KG1 (cell line): ENCODE measurements at regions not wholly inside any gene's neighbourhood (a gene's known extent, or its start where the extent isn't known, plus 50 kb on each side); places are given as distances from the start of the nearest gene placed in this dataset.

Source experiments
- DNase-seq: peaks from one replicate; lab custom pipeline; 2025; lab: John Stamatoyannopoulos, UW

- DNase-seq = peak; percentile 26
Observed at GRCh38 chr5:60259730-60260129, 366.2 kb upstream of the PDE4D start.

- no peak for DNase-seq
Observed at GRCh38 chr5:60257596-60258271, 364.2 kb upstream of the PDE4D start.

DNA sequence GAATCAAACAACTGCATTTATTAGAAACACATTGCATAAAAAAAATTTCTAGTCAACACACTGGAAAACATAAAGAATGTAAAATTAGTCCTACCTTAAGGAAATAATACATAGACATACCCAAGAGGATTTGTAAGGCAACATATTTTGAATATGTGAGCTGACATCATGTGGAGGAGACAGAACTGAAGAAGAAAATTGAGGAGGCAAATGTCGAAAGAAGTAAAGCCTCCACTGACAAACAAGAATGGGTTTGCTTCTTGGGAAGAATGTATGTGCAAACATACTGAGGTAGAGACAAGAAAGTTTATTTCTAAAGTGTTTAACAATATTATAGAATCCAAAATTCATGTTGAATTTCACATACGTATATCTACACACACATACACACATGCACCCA lies 363.0 kb upstream of the PDE4D start:
- no peak for DNase-seq

DNA sequence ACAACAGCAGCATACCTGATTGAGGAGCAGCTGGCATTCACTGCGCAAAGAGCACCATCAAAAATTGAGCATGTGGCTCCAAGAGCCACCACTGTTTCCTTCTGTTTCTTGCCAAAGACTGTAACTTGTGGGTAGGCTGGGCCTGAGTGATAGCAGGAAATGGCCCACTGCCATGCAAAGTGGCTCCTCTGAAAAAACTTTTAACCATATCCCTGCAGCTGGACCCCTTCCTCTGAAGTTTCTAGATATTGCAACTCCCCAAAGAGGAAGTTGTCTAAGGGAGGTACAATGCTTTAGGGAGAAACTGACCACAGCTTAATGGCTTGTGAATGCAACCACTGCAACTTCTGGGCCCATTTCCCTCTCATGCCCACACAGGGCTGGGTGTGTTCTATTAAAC lies 355.4 kb upstream of the PDE4D start:
- peak; percentile 78 for DNase-seq

- DNase-seq = no peak
Observed at GRCh38 chr5:60243713-60244112, 350.2 kb upstream of the PDE4D start.

- no peak for DNase-seq
Observed at GRCh38 chr5:60232036-60232795, 338.7 kb upstream of the PDE4D start.

DNA sequence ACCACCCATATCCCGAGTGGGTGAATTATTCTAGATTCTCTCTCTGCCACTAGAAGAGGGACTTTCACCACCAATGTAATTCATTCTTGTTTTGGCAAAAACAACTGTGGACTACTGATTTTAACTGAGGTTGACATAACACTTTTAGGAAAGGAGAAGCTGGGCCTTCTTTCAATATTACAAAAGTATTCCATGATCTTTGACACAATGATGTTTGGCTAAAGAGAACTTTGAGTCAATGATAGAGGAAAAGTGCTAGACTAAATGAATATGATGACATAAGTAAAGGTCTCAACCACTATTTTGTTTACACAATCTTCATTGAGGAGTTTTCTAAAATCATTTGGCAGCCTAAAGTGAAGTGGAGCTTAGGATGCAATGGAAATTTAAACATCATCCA lies 336.9 kb upstream of the PDE4D start:
- no peak for DNase-seq

GRCh38 chr5:60229691-60230185 lies 336.2 kb upstream of the PDE4D start:
- DNase-seq = no peak

DNA sequence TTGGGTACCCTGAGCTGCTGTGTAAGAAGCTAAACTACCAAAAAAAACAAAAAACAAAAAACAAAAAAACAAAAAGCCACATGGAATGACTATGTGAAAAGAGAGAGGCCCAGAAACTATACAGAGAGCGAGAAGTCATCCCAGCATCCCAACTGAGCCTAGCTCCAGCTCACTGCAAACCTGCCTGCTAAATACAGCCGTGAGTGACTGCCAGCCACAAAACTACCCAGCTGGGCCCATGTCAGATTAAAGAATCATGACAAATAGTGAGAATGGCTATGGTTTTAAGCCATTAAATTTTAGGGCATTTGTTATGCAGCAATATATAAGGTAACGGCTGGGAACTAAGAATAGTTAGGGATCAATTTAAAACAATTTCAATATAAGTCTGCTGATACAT lies 335.1 kb upstream of the PDE4D start:
- no peak for DNase-seq

DNA sequence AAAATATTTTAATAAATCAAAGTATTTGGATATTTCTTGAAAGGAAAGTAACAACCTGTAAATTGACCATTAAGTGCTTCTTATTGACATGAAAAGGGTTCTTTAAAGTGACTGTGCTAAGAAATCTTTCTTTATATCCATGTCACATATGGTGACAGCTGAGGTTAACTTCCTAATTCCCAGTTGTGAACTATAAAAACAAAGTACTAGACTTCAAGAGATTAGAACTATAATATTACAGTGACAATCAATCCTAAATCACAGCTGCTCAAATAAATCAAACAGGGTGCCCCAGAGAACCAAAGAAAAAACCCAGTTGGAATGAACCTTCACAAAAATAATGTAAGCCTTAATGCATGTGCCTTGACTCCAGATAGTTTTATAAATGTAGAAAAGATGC lies 332.6 kb upstream of the PDE4D start:
- no peak for DNase-seq

GRCh38 chr5:60223342-60223741 lies 329.8 kb upstream of the PDE4D start:
- no peak for DNase-seq

- no peak for DNase-seq
Observed at GRCh38 chr5:60219921-60220320, 326.4 kb upstream of the PDE4D start.

DNA sequence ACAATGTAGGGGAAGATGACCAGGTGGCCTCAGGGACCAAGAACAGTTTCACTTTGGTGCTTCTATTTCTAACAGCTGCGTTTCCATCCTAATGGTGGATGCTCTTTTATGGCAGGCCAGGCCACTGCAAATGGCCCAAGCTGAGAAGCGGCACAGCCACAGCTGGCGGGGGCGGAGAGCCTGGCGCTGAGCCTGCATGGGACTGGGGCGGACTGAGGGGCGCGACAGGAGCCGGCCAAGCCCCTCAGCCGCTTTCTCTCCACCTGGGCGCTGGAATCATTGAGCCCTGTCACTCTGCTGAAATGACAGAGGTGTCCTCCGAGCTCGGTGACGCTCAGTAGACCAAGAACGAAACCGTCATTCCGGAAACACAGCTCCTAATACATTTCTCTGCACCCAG lies 317.3 kb upstream of the PDE4D start:
- DNase-seq = no peak

GRCh38 chr5:60209146-60209840 lies 315.8 kb upstream of the PDE4D start:
- DNase-seq = no peak

- DNase-seq = no peak
Observed at GRCh38 chr5:60208716-60209115, 315.2 kb upstream of the PDE4D start.

- no peak for DNase-seq
Observed at GRCh38 chr5:60207040-60207439, 313.5 kb upstream of the PDE4D start.

GRCh38 chr5:60206234-60206633 lies 312.7 kb upstream of the PDE4D start:
- DNase-seq = no peak

DNA sequence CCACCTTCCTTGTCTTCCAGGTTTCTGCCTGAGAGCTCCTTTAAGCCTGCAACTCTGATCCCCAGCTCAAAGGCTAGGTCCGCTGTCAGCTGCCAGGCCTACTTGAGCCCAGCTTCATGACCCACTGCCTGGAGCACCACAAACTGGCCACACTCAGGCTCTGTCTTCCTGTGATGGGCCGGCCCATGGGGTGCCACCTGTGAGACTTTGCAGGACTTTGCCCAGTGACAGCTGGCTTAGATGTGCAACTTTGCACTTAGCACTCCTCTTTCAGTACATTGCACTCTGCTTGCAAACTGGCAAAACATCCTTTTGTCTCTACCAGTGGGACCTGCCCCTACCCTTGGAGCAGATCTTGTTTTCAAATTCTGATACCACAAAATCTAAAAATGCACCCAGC lies 311.5 kb upstream of the PDE4D start:
- DNase-seq = no peak

DNA sequence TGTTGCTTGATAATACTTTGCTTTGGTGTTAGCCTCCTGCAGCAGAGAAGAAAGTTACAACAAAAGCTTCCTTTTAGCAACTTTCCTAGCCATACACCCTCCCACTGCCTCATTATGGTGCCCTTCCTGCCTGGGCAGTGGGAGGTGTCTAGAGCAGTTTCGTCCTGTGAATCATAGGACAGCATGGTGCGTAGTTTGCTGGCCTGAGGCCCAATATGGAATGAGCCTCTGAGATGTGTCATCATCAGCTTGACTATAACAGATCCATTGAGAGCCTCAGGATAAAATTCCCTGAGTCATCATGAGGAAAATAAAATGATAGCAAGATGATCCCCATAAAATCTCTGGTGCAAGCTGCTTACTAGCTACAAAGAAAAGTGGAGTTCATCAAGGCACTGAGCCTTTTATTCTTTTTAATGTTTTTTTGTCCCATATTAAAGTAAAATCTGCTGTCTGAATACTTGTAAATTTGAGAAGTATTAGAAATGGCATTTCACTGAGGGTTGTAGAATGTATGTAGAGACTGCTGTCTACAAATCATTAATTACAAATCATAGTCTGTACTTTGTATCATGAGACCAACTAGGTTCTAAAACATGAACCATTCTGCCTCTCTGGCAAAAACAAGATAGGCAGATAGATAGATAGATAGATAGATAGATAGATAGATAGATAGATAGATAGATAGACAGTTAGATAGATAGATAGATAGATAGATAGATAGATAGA lies 303.0 kb upstream of the PDE4D start:
- no peak for DNase-seq

DNA sequence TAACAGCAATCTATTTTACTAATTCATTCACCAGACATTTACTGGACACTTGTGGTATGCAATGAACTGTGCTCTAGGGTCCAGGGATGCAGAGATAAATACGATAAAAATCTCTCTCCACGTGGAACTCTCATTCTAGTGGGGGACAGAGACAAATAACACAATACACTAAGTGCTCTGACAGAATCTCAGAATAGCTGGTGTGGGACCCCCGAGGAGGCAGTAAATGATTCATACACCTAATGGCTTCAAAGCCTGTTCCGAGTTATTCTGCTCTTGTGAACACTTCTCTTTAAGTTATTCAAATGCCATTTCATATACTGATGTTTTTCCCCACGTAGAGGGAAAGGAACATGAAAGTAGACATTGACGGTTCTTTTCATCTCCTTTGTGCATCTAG lies 302.0 kb upstream of the PDE4D start:
- DNase-seq = no peak

DNA sequence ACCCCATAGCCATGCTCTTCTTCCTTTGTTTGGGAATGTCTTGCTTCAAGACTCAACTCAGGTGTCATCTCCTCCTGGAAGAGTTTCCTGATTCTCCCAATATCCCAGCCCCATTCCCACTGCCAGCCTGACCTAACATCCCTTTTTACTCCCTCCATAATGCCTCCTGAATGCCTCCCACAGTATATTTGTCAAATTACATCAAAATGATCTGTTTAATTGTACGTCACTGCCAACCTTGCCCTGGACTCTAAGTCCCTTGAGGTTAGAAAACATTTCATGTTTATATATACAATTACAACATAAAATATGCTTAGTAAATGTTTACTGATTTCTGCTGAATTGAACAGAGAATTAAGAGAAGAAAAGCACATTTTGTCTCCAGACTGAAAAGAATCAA lies 301.6 kb upstream of the PDE4D start:
- no peak for DNase-seq
